Mesenteric fat pad (tissue), 1 donor: ENCODE measurements at regions not wholly inside any gene's neighbourhood (a gene's known extent, or its start where the extent isn't known, plus 50 kb on each side); places are given as distances from the start of the nearest gene placed in this dataset.

Experiments used
- DNase-seq: peaks from one replicate; pipeline ENCODE4 v3.0.0-alpha.2; 2020; ENCODE audit warnings: low spot score
- donor health status: DM: yes; HTN: yes; CAD: no.

GRCh38 chr6:159099961-159100360 is 55.2 kb upstream of the TAGAP start:
- DNase-seq: peak; percentile 43

DNA sequence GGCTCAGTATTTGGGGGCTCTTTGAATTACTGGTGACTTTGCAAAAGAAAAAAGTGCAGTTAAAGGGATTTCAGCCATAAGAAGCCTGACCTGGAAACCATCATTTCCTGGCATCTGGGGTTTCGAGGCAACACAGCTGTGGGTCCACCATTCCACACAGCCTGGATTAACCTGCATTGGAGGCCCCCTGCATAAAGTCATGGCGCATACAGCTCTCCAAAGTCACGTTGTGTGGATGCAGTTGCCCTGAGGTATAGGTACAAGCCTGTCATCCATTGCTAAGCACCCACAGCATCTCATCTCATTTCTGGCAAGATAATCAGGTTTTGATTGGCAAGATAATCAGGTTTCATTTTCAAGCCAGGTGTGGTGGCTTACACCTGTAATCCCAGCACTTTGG is 54.5 kb upstream of the TAGAP start:
- peak; percentile 35 for DNase-seq

GRCh38 chr6:159098636-159099106 is 53.9 kb upstream of the TAGAP start:
- DNase-seq: peak; percentile 73

- DNase-seq: peak; percentile 24
These were observed 52.5 kb upstream of the TAGAP start for GRCh38 chr6:159097256-159097655.

GRCh38 chr6:159095616-159096015 is 50.8 kb upstream of the TAGAP start:
- DNase-seq: peak; percentile 62

DNA sequence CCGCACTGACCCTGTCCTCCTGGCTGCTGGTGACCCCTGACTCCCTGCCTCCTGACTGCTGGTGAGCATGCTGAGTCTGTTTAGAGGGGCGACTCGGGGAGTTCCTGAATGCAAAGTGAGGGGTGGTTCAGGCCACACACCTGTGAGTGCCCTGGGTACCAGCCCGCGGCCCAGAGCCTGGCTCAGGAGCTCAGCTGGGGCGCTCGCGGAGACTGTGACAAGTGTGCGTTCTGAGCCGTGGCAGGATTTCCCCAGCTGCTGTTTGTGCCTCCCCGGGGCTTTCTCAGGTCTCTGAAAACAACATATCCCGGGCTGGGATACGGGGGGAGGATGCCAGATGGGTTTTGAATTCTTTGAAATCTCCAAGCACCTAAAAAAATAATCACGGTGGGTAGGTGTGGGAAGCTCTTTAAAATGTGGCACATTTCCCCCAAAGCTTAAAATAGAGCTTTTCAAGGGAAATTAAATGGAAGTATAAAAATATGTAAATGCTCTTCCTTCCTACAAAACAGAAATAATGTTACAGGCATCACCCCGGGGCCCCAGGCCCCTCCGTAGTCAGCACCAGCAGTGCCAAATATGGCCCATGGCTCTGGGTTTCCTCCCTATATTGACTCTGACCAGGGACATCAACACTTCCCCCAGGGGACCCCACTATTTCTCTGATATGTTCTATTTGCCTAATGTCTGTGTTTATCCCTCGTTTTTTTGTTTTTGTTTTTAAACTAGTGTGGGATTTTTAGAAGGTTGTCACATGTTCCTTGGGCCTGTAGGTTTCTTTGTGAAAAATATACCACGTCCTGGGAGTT is 49.9 kb upstream of the TAGAP start:
- no peak for DNase-seq
